ENCODE measurements at regions not wholly inside any gene's neighbourhood (a gene's known extent, or its start where the extent isn't known, plus 50 kb on each side); places are given as distances from the start of the nearest gene placed in this dataset.

- TF ChIP-seq CTCF (IDR thresholded peaks at IDR 0.05) (no peak), POLR2A (IDR thresholded peaks at IDR 0.05; ENCODE audit: low read length) (no peak), ZC3H11A (IDR thresholded peaks at IDR 0.05) (no peak), SMC3 (IDR thresholded peaks at IDR 0.05) (no peak), JUN (IDR thresholded peaks at IDR 0.05) (no peak), EP300 (IDR thresholded peaks at IDR 0.05) (no peak), ZNF302 (CRISPR knock-in tag; IDR thresholded peaks at IDR 0.05) (no peak), REST (IDR thresholded peaks at IDR 0.05) (no peak), HMGXB4 (CRISPR knock-in tag; IDR thresholded peaks at IDR 0.05; ENCODE audit: borderline replicate concordance) (no peak), HDAC2 (IDR thresholded peaks at IDR 0.05) (no peak), EHMT2 (IDR thresholded peaks at IDR 0.05; ENCODE audit: low read depth) (no peak), HES2 (IDR thresholded peaks at IDR 0.05) (no peak), CHD4 (IDR thresholded peaks at IDR 0.05; ENCODE audit: borderline replicate concordance) (no peak), RNF2 (IDR thresholded peaks at IDR 0.05; ENCODE audit: borderline replicate concordance, low read depth) (no peak)
Measured at GRCh38 chr20:23198815-23199214, 112.7 kb upstream of the CD93 start.
